BJ (cell line): ENCODE measurements at regions not wholly inside any gene's neighbourhood (a gene's known extent, or its start where the extent isn't known, plus 50 kb on each side); places are given as distances from the start of the nearest gene placed in this dataset.

ENCODE experiments used
- CTCF ChIA-PET: fragments of 350-600 bp; formaldehyde crosslinking; extraction: SDS; loops from one replicate; lab custom pipeline; 2021; ENCODE audit warnings: antibody characterized with exemption, inconsistent platforms; lab: Yijun Ruan, JAX
- POLR2A ChIA-PET: fragments of 300-600 bp; sonication (Branson Sonifier 250); formaldehyde crosslinking; extraction: SDS; loops from one replicate; lab custom pipeline; 2021; ENCODE audit warnings: antibody characterized with exemption; lab: Charles Lee
- DNase-seq: peaks from one replicate; pipeline ENCODE4 v3.0.0-alpha.2; 2011; ENCODE audit warnings: low read depth
- H3K27me3 ChIP-seq: 2 replicates; pipeline ENCODE4 v1.6.0; 2011; ENCODE audit warnings: low read length; ENCODE audit not compliant: control insufficient read depth, insufficient read depth
- H3K36me3 ChIP-seq: 2 replicates; pipeline ENCODE4 v1.5.1; 2011; ENCODE audit warnings: low read length; ENCODE audit not compliant: control insufficient read depth, insufficient read depth
- H3K4me3 ChIP-seq: 2 replicates; pipeline ENCODE4 v1.5.1; 2011; ENCODE audit warnings: low read depth, mild to moderate bottlenecking, control low read depth, low read length
- CTCF ChIP-seq: IDR thresholded peaks from 2 replicates; pipeline ENCODE4 v1.5.1; 2011; ENCODE audit warnings: low read depth, mild to moderate bottlenecking, control low read depth, inconsistent platforms, low read length, moderate library complexity; ENCODE audit not compliant: insufficient read depth

GRCh38 chr2:43155851-43156411 is 70.5 kb downstream of the ZFP36L2 start:
- Histone ChIP-seq H3K27me3 (no peaks in the 10 kb centered on the region), H3K4me3 (no peak overlapping the region), H3K36me3 (no peaks in the 10 kb centered on the region)
- no peak for DNase-seq
- ChIA-PET POLR2A (no interaction called here), CTCF (no interaction called here)
- no peak for TF ChIP-seq CTCF

- no peak for DNase-seq
- TF ChIP-seq CTCF: no peak
- Histone ChIP-seq H3K4me3 (no peak overlapping the region), H3K36me3 (no peaks in the 10 kb centered on the region), H3K27me3 (no peaks in the 10 kb centered on the region; the same call in 1 of the 2 replicates)
- POLR2A ChIA-PET: no interaction called here
- CTCF ChIA-PET: no interaction called here
These were observed 71.7 kb downstream of the ZFP36L2 start for GRCh38 chr2:43154685-43155084.

GRCh38 chr2:43152741-43153647 is 73.4 kb downstream of the ZFP36L2 start:
- TF ChIP-seq CTCF: no peak
- CTCF ChIA-PET: no interaction called here
- DNase-seq: no peak
- Histone ChIP-seq H3K4me3 (no peak overlapping the region), H3K27me3 (no peaks in the 10 kb centered on the region; the same call in 1 of the 2 replicates), H3K36me3 (no peaks in the 10 kb centered on the region)
- POLR2A ChIA-PET: interaction anchor here (0.7 kb wide), 1 partner anchor 135 kb away, joined by 14 read pairs; no protein-coding TSS in a partner anchor

GRCh38 chr2:43152186-43152585 is 74.2 kb downstream of the ZFP36L2 start:
- TF ChIP-seq CTCF: no peak
- POLR2A ChIA-PET: no interaction called here
- H3K36me3 ChIP-seq: no peaks in the 10 kb centered on the region
- no peaks in the 10 kb centered on the region; the same call in 1 of the 2 replicates for H3K27me3 ChIP-seq
- DNase-seq: no peak
- H3K4me3 ChIP-seq: no peak overlapping the region
- CTCF ChIA-PET: interaction anchor here (0.6 to 1.2 kb wide), 2 partner anchors 61 to 141 kb away, joined by 3 read pairs; no protein-coding TSS in a partner anchor

GRCh38 chr2:43149482-43150107 is 76.8 kb downstream of the ZFP36L2 start:
- Histone ChIP-seq H3K27me3 (no peaks in the 10 kb centered on the region; the same call in 1 of the 2 replicates), H3K4me3 (no peak overlapping the region), H3K36me3 (no peaks in the 10 kb centered on the region)
- ChIA-PET POLR2A (interaction anchor here (0.6 kb wide), 2 partner anchors 43 to 69 kb away, joined by 3 read pairs; no protein-coding TSS in a partner anchor), CTCF (interaction anchor here (1.0 to 1.5 kb wide), 2 partner anchors 9 to 20 kb away, joined by 3 read pairs; no protein-coding TSS in a partner anchor)
- TF ChIP-seq CTCF: no peak
- DNase-seq: no peak
